HG02678 (cell line): ENCODE measurements at regions not wholly inside any gene's neighbourhood (a gene's known extent, or its start where the extent isn't known, plus 50 kb on each side); places are given as distances from the start of the nearest gene placed in this dataset.
"Not testable (repeated sequence)": the region's sequence is repeated elsewhere in the genome, so short reads cannot be mapped to it uniquely, and the experiment has no call there.

Source experiments
- ATAC-seq: cut with Tn5 transposase; IDR thresholded peaks from one replicate; pipeline ENCODE4 v1.9.1; 2021; ENCODE audit warnings: mild to moderate bottlenecking, moderate library complexity; ENCODE audit not compliant: unreplicated experiment

GRCh38 chr4:94011190-94011589 is 182.6 kb downstream of the ATOH1 start:
- no peak for ATAC-seq

GRCh38 chr4:94014484-94015136 is 186.1 kb downstream of the ATOH1 start:
- ATAC-seq = no peak

GRCh38 chr4:94015956-94016355 is 187.4 kb downstream of the ATOH1 start:
- ATAC-seq = no peak

DNA sequence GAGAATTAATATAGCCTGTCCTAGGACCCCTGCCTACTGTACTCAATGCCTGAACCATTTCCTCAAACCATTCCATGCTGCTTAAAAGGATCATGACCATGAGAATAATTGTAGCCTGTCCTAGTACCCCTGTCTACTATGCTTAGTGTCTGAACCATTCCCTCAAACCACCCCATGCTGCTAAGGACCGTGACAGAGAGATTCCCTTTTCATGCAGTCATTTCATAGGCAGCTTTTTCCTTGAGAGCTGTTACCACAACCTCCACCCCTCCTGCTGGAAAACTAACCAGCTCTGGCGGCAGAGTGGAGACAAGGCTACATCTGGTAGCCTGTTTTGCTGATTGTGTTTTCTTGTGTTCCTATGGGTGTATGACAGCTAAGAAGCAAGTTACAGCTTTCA is 174.9 kb upstream of the SMARCAD1 start:
- no peak for ATAC-seq

DNA sequence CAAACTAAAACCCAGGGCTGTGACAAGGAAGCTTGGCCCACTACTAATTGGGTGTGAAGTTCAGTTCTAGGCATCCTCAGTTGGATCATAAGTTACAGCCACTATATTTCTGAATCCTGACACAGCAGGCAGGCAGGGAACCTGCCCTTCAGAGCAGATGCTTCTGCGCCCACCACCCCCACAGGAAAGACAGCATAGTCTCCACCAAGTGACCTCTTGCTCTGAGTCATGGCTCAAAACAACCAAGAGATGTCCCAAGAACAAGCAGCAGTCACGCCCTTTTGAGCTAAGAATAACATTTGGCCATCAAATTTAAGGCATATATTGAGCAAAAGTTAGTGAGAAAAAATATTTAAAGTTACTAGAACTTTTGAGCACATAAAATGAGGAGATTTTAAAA is 170.7 kb upstream of the SMARCAD1 start:
- no peak for ATAC-seq

DNA sequence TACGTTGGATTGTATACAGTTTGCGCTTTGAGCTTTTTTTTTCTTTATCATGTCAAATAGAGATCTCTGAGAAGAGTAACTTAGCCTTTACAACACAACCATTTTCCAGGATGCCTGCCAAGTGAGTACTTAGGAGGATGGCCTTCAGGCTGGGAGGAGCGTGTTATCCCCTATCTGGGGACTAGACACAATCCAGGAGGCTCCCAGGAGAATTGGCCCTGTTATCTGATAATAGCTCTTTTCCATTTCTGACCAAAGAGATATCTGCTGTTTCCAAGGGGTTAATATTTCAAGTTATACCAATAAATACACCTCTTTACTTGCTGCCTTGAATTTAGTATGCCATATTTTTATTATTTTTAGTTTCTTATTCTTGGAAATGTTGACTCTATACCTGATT is 169.5 kb upstream of the SMARCAD1 start:
- ATAC-seq = no peak

- no peak for ATAC-seq
Measured at GRCh38 chr4:94039226-94039625, 168.4 kb upstream of the SMARCAD1 start.

DNA sequence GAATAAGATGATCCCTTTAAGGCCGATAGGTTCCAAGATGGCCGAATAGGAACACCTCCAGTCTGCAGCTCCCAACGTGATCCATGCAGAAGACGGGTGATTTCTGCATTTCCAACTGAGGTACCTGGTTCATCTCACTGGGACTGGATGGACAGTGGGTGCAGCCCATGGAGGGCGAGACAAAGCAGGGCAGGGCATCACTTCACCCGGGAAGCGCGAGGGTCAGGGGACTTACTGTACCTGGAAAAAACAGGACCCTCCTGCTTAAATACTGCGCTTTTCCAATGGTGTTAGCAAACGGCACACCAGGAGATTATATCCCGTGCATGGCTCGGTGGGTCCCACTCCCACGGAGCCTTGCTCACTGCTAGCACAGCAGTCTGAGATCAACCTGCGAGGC is 163.2 kb upstream of the SMARCAD1 start:
- not testable (repeated sequence) for ATAC-seq

DNA sequence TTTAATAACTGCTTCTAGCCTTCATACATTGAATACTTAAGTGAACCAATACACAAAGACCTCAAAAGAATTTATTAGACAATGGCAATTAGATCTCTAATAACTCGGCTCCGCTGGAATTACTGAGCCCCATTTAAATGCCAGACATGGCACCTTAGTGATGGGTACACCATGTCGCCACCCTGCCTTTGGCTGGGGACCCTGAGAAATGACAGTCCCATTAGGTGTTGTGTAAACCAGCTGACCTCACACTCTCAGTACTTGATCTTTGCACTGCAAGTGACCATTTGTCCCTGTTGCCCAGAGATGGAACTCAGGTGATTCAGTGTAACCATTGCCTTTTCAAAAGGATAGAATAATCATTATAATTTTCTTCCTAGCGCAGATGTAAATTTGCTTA is 144.6 kb upstream of the SMARCAD1 start:
- ATAC-seq = no peak

GRCh38 chr4:94068753-94069719 is 138.6 kb upstream of the SMARCAD1 start:
- ATAC-seq = no peak

DNA sequence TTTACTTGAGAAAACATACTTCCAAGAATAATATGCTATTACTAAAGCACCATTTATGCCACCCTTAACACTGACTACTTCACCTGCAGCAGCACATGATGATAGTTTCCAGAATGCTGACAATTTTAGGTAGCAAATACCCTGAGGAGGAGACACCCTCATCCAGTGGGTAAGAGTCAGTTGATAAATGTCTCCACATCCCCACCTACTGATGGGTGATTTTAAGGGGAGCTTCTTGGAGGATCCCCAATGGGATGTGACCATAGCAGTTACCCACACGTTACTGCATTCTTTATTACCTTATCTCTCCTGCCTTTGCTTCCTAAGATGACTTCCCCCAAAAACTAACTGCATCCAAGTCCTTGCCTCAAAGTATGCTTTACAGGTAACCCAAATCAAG is 131.2 kb upstream of the SMARCAD1 start:
- ATAC-seq = no peak

DNA sequence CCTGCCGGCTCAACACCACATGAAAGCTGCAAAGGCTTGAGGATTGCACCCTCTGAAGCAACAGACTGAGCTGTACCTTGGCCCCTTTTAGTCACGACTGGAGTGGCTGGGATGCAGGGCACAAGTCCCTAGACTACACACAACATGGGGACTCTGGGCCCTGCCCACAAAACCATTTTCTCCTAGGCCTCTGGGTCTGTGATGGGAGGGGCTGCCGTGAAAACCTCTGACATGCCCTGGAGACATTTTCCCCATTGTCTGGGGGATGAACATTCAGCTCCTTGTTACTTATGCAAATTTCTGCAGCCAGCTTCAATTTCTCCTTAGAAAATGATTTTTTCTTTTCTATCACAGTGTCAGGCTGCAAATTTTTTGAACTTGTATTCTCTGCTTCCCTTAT is 123.5 kb upstream of the SMARCAD1 start:
- no peak for ATAC-seq

DNA sequence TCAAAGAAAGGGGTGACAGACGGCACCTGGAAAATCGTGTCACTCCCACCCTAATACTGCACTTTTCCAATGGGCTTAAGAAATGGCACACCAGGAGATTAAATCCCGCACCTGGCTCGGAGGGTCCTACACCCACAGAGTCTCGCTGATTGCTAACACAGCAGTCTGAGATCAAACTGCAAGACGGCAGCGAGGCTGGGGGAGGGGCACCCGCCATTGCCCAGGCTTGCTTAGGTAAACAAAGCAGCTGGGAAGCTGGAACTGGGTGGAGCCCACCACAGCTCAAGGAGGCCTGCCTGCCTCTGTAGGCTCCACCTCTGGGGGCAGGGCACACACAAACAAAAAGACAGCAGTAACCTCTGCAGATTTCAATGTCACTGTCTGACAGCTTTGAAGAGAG is 108.5 kb upstream of the SMARCAD1 start:
- not testable (repeated sequence) for ATAC-seq

GRCh38 chr4:94112644-94113043 is 95.0 kb upstream of the SMARCAD1 start:
- no peak for ATAC-seq

GRCh38 chr4:94115687-94116086 is 92.0 kb upstream of the SMARCAD1 start:
- ATAC-seq = no peak

DNA sequence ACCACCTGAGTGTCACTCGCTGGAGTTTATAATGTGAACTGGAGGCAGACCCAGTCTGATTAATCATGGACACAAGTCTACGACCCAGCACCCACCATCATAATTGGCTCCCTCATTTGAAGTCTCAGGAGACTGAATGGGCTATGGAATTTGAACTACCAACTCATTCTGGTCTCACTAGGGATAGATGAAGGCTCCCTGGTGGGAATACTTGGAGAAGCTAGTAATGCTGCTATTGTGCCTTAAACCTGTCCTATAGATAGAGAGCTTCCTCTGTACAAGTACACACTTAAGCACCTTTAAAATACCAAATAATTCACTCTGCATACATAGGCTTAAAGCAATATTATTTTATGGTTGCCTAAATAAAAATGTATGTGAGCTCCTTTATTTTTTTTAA is 90.8 kb upstream of the SMARCAD1 start:
- no peak for ATAC-seq

DNA sequence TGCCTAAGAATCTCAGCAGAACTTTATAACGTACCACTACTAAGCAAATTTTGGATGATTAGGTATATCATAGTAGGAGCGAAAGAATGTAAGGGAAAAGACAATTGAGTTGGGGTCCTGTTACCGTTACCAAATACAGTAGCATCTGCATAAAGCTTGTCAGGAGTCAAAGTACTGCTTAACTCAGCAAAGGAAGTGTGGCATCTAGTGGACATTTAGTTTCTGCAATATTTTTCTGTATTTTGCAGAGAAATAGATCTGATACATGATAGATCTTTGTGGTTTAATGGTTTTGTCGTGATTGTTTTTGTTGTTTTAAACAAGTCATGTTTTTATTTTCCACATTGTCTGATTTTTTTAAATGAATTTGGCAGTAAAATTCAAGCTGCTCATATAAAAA is 81.0 kb upstream of the SMARCAD1 start:
- ATAC-seq = no peak

- peak; percentile 69 for ATAC-seq
Measured at GRCh38 chr4:94127707-94128328, 79.8 kb upstream of the SMARCAD1 start.

DNA sequence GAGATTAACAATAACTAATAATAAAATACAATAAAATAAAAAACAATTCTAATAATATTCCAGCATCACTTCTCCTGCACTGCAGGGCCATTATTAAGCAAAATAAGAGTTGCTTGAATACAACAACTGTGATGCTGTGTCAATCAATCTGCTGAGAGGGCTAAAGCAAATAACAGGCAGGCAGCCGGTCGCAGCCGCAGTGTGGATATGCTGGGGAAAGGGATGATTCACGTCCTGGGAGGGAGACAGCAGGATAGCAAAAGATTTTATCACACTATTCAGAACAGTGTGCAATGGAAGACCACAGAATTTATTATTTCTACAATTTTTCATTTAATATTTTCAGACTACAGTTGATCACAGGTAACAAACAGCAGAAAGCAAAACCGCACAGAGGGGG is 76.5 kb upstream of the SMARCAD1 start:
- ATAC-seq = no peak

DNA sequence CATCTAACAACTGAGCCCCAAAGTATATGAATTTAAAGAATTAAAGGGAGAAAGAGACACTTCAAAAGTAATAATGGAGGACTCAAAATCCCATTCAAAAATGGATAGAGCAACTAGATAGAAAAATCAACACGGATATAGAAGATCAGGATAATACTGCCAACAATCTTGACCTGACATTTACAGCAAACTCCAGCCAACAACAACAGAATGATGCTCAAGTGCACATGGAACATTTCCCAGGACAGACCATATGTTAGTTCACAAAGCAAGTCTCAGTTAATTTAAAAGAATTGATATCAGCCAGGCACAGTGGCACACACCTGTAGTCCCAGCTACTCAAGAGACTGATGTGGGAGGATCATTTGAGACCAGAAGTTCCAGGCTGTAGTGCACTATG is 72.0 kb upstream of the SMARCAD1 start:
- ATAC-seq = no peak

DNA sequence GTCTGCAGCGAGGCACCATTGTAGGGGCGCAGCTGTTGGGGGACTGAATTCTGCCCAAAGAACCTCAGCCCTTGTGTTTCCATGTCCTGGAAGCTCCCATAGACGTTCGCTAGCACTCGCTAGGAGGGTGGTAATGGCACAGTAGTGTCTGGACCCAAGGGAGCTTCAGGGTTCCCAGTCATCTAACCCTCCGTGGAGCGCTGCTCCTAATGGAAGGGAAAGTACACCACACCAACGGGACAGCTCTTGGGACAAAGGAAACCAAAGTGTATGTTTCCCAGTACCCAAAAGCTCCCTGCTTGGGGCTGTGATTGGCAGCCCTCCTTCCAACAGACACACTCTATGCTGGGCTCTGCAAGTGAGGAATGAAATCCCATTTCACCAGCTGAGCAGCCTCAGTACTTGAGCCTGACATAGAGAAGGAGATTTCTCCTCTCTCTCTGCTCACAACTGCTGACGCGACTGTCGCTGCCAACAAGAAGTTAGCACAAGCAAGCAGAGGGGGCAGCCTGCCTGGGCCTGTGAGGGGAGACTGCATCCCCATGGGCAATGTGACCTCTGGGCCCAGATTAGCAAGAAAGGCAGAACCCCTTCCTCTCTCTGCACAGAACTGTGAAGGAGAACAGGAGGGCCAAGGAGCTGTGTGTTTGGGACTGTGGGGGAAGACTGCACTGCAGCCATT is 67.6 kb upstream of the SMARCAD1 start:
- ATAC-seq = no peak
